ENCODE measurements at regions not wholly inside any gene's neighbourhood (a gene's known extent, or its start where the extent isn't known, plus 50 kb on each side); places are given as distances from the start of the nearest gene placed in this dataset.

GRCh38 chr1:229159668-229160544, 111.0 kb upstream of the RAB4A start:
- CTCF ChIA-PET, result no interaction called here
- no peak for DNase-seq (ENCODE audit: low read depth, low spot score)
- no peak overlapping the region for H3K27ac ChIP-seq (ENCODE audit: low read depth, low read length)
- no peak overlapping the region for H3K4me3 ChIP-seq (ENCODE audit: low read depth, low read length)
- no peaks in the 10 kb centered on the region for H3K9me3 ChIP-seq (ENCODE audit: control insufficient read depth, insufficient read depth, low read length)
- H3K27me3 ChIP-seq (ENCODE audit: control insufficient read depth, insufficient read depth, low read length), result peaks cover 11% of the 10 kb centered on the region
- POLR2A ChIA-PET, result no interaction called here
- no peak for TF ChIP-seq CTCF (IDR thresholded peaks at IDR 0.05; ENCODE audit: low read depth, low read length)

- H3K27me3 ChIP-seq (ENCODE audit: control insufficient read depth, insufficient read depth, low read length), result peaks cover 12% of the 10 kb centered on the region
- CTCF ChIA-PET, result interaction anchor here (0.7 to 2.7 kb wide), 2 partner anchors 18 to 66 kb away, joined by 3 to 9 read pairs; no protein-coding TSS in a partner anchor
These were observed 109.2 kb upstream of the RAB4A start for GRCh38 chr1:229161740-229162139.

GRCh38 chr1:229162825-229163515, 107.9 kb upstream of the RAB4A start:
- no peak for TF ChIP-seq CTCF (IDR thresholded peaks at IDR 0.05; ENCODE audit: low read depth, low read length)

More at GRCh38 chr1:229161740-229162139, 109.2 kb upstream of the RAB4A start:
- POLR2A ChIA-PET, result no interaction called here
- Histone ChIP-seq H3K4me3 (ENCODE audit: low read depth, low read length) (no peak overlapping the region), H3K27ac (ENCODE audit: low read depth, low read length) (no peak overlapping the region), H3K9me3 (ENCODE audit: control insufficient read depth, insufficient read depth, low read length) (no peaks in the 10 kb centered on the region)
- no peak for TF ChIP-seq CTCF (IDR thresholded peaks at IDR 0.05; ENCODE audit: low read depth, low read length)
- no peak for DNase-seq (ENCODE audit: low read depth, low spot score)

GRCh38 chr1:229164348-229164747, 106.6 kb upstream of the RAB4A start:
- H3K9me3 ChIP-seq (ENCODE audit: control insufficient read depth, insufficient read depth, low read length), result no peaks in the 10 kb centered on the region
- DNase-seq (ENCODE audit: low read depth, low spot score), result no peak
- no peak overlapping the region for H3K4me3 ChIP-seq (ENCODE audit: low read depth, low read length)
- ChIA-PET CTCF (no interaction called here), POLR2A (no interaction called here)
- TF ChIP-seq CTCF (IDR thresholded peaks at IDR 0.05; ENCODE audit: low read depth, low read length), result no peak
- no peak overlapping the region for H3K27ac ChIP-seq (ENCODE audit: low read depth, low read length)
- peaks cover 12% of the 10 kb centered on the region for H3K27me3 ChIP-seq (ENCODE audit: control insufficient read depth, insufficient read depth, low read length)

More at GRCh38 chr1:229162825-229163515, 107.9 kb upstream of the RAB4A start:
- H3K9me3 ChIP-seq (ENCODE audit: control insufficient read depth, insufficient read depth, low read length), result no peaks in the 10 kb centered on the region
- no peak overlapping the region for H3K27ac ChIP-seq (ENCODE audit: low read depth, low read length)
- ChIA-PET POLR2A (no interaction called here), CTCF (interaction anchor here (2.7 kb wide), 1 partner anchor 65 kb away, joined by 9 read pairs; no protein-coding TSS in a partner anchor)
- H3K4me3 ChIP-seq (ENCODE audit: low read depth, low read length), result no peak overlapping the region
- peaks cover 12% of the 10 kb centered on the region for H3K27me3 ChIP-seq (ENCODE audit: control insufficient read depth, insufficient read depth, low read length)
- DNase-seq (ENCODE audit: low read depth, low spot score), result no peak

All from AG04450 (cell line).